HepG2 (cell line): ENCODE measurements at regions not wholly inside any gene's neighbourhood (a gene's known extent, or its start where the extent isn't known, plus 50 kb on each side); places are given as distances from the start of the nearest gene placed in this dataset.
A peak's percentile ranks its signal among the peaks of the same experiment; 100 is the strongest.

Source experiments
- EEA1 ChIP-seq: sonication (generic); formaldehyde crosslinking; IDR thresholded peaks from 2 replicates; pipeline ENCODE4 v1.5.1; 2020; ENCODE audit warnings: mild to moderate bottlenecking, missing genetic modification reagents, borderline replicate concordance
- JUNB ChIP-seq: sonication (generic); formaldehyde crosslinking; IDR thresholded peaks from 2 replicates; pipeline ENCODE4 v1.8.0; 2022; ENCODE audit warnings: missing genetic modification reagents, mild to moderate bottlenecking, borderline replicate concordance
- KAT8 ChIP-seq: IDR thresholded peaks from 2 replicates; pipeline ENCODE4 v1.6.1; 2016; ENCODE audit warnings: missing genetic modification reagents, missing compliant biosample characterization
- NKX3-1 ChIP-seq: sonication (generic); formaldehyde crosslinking; IDR thresholded peaks from 2 replicates; pipeline ENCODE4 v1.5.0; 2020; ENCODE audit warnings: missing genetic modification reagents
- PATZ1 ChIP-seq: sonication (generic); formaldehyde crosslinking; IDR thresholded peaks from 2 replicates; pipeline ENCODE4 v1.4.0; 2020; ENCODE audit warnings: missing genetic modification reagents
- RFX5 ChIP-seq: IDR thresholded peaks from 2 replicates; pipeline ENCODE4 v1.6.1; 2011; ENCODE audit warnings: low read depth, low read length, improper control_type of control experiment
- ZBTB49 ChIP-seq: sonication (generic); formaldehyde crosslinking; IDR thresholded peaks from 2 replicates; pipeline ENCODE4 v1.4.0; 2020; ENCODE audit warnings: missing genetic modification reagents, borderline replicate concordance
- ZGPAT ChIP-seq: IDR thresholded peaks from 2 replicates; pipeline ENCODE4 v1.6.1; 2016; ENCODE audit warnings: mild to moderate bottlenecking
- ZNF264 ChIP-seq: sonication (generic); formaldehyde crosslinking; IDR thresholded peaks from 2 replicates; pipeline ENCODE4 v1.4.0; 2020; ENCODE audit warnings: missing genetic modification reagents
- ZNF33B ChIP-seq: sonication (generic); formaldehyde crosslinking; IDR thresholded peaks from 2 replicates; pipeline ENCODE4 v1.5.1; 2020; ENCODE audit warnings: mild to moderate bottlenecking, missing genetic modification reagents
- ZNF367 ChIP-seq: sonication (generic); formaldehyde crosslinking; IDR thresholded peaks from 2 replicates; pipeline ENCODE4 v1.4.0; 2020; ENCODE audit warnings: missing genetic modification reagents, borderline replicate concordance
- ZNF550 ChIP-seq: sonication (generic); formaldehyde crosslinking; IDR thresholded peaks from 2 replicates; pipeline ENCODE4 v1.4.0; 2020; ENCODE audit warnings: mild to moderate bottlenecking, missing genetic modification reagents, borderline replicate concordance
- TF ChIP-seq, protein P1 (sequence below): IDR thresholded peaks from 2 replicates; pipeline ENCODE4 v1.6.1; 2016; ENCODE audit warnings: missing biosample characterization, missing genetic modification reagents, low read depth
- TF ChIP-seq, protein P2 (sequence below): sonication (generic); formaldehyde crosslinking; IDR thresholded peaks from 2 replicates; pipeline ENCODE4 v1.5.0; 2020; ENCODE audit warnings: mild to moderate bottlenecking, low read depth, missing genetic modification reagents, borderline replicate concordance

DNA sequence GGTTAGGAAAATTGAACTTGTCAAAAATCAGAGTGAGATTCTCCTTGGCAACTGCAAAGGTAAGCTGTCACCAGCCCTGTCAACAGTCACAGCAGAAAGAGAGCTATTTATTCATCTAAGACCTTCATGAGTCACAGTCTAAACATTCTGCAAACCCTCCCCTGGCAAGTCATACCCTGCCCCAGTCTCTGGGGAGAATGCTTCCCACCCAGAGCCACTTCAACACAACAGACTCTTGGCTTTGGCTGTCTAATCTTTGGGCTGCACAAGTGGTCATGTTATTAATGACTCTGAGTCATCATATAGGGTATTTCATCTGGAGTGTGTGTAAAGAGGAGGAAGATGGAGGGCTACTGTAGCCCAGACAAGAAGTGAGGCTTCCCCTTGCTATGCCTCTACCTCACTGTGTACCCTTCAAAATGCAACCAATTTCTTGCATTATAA is 153.4 kb downstream of the CCDC34 start (continued):
- TF ChIP-seq, protein P1, sequence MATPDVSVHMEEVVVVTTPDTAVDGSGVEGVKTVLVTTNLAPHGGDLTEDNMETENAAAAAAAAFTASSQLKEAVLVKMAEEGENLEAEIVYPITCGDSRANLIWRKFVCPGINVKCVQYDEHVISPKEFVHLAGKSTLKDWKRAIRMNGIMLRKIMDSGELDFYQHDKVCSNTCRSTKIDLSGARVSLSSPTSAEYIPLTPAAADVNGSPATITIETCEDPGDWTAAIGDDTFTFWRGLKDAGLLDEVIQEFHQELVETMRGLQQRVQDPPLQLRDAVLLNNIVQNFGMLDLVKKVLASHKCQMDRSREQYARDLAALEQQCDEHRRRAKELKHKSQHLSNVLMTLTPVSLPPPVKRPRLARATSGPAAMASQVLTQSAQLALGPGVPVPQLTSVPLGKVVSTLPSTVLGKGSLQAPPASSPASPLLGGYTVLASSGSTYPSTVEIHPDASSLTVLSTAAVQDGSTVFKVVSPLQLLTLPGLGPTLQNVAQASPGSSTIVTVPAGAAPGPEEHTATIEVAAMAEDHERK, result no peak
- TF ChIP-seq ZBTB49 (CRISPR knock-in tag) (no peak), ZNF264 (no peak), JUNB (CRISPR knock-in tag) (peak; percentile 35; the same call in 1 of the 2 replicates), ZNF550 (CRISPR knock-in tag) (no peak), PATZ1 (CRISPR knock-in tag) (peak; percentile 55), ZNF33B (CRISPR knock-in tag) (no peak), ZGPAT (no peak), KAT8 (CRISPR knock-in tag) (no peak), EEA1 (CRISPR knock-in tag) (no peak), RFX5 (peak; percentile 13; the same call in 1 of the 2 replicates), ZNF367 (CRISPR knock-in tag) (no peak), NKX3-1 (CRISPR knock-in tag) (no peak)
- TF ChIP-seq, protein P2, sequence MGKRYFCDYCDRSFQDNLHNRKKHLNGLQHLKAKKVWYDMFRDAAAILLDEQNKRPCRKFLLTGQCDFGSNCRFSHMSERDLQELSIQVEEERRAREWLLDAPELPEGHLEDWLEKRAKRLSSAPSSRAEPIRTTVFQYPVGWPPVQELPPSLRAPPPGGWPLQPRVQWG (CRISPR knock-in tag), result no peak
